NCI-H460 (cell line): ENCODE measurements at regions not wholly inside any gene's neighbourhood (a gene's known extent, or its start where the extent isn't known, plus 50 kb on each side); places are given as distances from the start of the nearest gene placed in this dataset.

ENCODE experiments used
- DNase-seq: peaks from one replicate; pipeline ENCODE4 v3.0.0-alpha.2; 2016; ENCODE audit warnings: low read depth; ENCODE audit errors: extremely low read depth

- no peak for DNase-seq
Measured at GRCh38 chr7:49244543-49244942, 320.2 kb downstream of the CDC14C start.

GRCh38 chr7:49245062-49245461 lies 320.7 kb downstream of the CDC14C start:
- no peak for DNase-seq

- DNase-seq: no peak
Measured at GRCh38 chr7:49247759-49248158, 323.4 kb downstream of the CDC14C start.

DNA sequence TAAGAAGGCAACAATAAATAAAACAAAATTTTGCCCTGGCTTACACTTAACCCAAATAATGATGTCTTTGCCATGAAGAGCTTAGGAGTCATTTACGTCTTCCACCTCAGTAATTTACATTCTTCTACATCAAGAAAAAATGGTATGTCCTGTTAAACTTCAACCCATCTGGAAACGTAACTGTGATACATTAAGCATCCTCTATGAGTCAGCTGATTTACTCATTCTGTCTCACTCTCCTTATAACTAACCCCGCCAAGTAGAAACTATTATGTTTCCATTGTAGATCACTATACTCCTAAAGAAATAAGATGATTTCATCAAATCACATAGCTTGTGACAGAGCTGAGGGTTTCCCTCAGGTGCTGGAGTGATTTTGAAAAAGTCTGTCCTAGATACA lies 330.7 kb downstream of the CDC14C start:
- no peak for DNase-seq

DNA sequence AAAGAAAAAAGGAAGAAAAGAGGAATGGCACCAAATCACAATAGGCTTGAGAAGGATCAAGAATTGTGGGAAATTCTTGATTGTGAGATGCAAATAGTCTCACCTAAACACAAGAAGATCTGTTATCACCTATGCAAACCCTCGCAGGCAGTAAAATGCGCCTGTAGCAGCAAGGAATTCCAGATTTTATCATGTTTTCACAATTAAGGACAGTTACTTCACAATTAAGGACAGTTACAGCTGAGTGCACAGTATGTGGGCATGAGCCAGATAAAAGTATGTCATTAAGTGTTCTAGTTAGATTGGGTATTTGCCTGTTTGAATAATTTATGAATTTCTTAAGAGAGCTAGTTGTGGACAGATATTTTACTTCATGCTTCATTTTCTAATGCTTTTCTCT lies 336.2 kb downstream of the CDC14C start:
- no peak for DNase-seq

GRCh38 chr7:49261928-49262327 lies 337.6 kb downstream of the CDC14C start:
- DNase-seq: no peak

DNA sequence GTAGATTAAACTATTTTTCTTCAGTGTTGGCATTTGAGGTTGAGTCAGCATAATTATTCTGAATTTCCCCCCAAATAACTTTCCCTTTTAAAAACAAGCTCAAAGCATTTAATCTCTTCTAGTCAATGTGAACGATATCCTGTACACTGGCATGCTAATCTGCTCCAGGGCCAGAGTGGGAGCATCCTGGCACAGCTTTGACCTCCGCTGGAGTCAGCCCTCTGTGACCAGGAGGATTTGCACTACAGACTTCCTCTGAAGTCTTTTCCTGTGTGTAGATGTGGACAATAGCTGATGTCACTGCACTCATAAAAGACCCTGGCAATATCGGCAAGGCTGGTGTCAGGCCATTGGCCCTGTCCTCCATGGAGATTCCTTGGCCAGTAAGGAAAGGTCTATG lies 340.2 kb downstream of the CDC14C start:
- DNase-seq: no peak

- DNase-seq: no peak
Measured at GRCh38 chr7:49273897-49274296, 349.6 kb downstream of the CDC14C start.

DNA sequence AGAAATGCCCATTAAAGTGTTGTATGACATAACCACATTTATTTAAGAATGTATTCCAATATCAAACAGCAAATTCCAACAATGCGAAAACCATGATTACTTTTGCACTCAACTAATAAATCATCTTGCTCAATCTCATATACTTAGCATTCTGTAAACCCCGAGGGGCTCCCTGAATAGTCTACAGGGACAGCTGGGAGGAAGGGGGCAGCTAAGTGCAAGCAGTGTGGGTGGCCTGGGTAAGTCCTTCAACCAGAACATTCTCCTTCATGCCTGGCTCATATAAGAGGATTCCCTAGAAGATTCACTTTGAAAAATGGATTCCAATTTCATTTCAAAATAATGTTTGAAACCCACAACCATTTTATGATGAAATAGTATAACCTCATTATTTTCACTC lies 355.5 kb downstream of the CDC14C start:
- no peak for DNase-seq

DNA sequence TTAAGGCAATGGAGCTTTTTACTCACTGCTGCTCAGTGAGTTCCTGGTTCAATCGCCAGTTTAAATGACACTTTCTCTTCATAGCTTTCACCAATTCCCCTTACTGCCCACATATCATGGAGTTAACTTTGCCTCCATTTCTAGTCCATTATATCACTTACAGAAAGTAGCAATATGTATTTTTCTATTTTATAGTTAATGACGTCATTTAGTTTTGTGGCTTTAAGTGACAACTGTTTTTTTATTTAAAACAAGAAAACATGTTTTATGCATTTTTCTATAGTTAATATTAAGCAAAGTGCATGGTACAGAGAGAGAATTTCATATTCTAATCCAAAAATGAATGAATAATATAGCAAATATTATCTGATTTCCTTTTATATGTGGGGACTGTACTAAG lies 363.3 kb downstream of the CDC14C start:
- DNase-seq: no peak

DNA sequence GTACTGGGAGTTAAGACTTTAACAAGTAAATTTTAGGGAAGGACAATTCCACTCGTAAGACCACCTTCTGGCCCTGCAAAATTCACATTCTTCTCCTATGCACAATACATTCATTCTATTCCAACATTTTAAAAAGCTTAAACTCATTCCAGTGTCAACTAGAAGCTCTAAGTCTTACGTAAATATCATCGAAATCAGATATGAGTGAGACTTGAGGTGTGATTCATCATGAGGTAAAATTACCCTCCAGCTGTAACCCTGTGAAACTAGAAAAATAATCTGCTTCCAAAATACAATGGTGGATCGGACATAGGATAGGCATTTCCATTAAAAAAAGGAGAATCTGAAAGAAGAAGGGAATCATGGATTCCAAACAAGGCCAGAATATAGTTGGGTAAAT lies 370.3 kb downstream of the CDC14C start:
- DNase-seq: no peak

DNA sequence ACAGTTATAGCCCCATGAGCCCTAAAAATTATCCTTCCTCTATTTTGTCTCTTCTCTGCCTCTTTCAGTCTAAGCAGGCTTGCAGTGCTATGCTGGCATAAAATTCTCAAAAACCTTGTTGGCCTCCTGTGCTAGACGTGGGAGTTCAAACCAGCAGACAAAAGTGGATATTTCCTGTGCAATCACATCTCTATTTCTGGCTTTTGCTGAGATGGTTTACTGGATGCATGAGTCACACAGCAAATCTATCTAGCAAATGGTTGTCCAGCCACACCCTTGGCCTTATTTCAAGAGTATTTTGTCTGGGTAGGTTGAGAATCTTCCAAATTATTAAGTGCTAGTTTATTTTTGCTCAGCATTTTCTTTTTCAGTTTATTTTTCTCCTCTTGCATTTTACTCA lies 370.8 kb downstream of the CDC14C start:
- no peak for DNase-seq

GRCh38 chr7:49297958-49298357 lies 373.6 kb downstream of the CDC14C start:
- no peak for DNase-seq

DNA sequence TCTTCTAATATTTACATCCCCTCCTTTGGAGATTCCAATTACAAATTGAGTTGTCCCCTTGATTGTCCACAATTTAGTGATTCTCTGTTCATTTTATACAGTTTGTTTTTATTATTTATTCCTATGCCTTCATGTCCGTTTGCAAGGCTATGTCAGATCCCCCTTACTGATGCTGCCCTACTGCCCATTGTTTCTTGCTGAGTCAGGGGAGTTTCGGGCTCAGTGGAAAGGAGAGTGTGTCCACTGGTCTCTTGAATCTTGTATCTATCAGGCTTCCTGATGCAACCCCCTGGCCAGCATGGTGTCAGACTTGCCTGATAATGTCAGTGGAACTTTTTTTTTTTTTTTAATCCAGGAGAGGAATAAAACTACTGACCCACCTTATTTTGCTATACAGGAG lies 384.4 kb downstream of the CDC14C start:
- DNase-seq: no peak

DNA sequence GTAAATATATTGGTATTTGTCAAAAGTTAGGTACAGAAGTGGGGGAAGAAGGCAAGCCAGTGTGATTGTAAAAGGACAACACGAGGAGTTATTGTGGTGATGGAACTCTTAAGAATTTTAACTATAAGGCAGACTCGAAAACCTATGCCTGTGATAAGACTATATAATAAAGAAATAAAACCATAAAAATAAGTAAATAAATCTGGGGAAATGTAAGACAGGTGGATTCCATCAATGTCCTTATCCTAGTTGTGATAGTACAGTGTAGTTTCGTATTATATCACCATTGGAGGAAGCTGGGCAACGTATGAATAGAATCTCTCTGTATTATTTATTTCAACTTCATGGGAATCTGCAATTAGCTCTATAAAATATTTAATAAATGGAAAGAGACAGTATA lies 395.7 kb downstream of the CDC14C start:
- no peak for DNase-seq

- no peak for DNase-seq
Measured at GRCh38 chr7:49321843-49322242, 397.5 kb downstream of the CDC14C start.

DNA sequence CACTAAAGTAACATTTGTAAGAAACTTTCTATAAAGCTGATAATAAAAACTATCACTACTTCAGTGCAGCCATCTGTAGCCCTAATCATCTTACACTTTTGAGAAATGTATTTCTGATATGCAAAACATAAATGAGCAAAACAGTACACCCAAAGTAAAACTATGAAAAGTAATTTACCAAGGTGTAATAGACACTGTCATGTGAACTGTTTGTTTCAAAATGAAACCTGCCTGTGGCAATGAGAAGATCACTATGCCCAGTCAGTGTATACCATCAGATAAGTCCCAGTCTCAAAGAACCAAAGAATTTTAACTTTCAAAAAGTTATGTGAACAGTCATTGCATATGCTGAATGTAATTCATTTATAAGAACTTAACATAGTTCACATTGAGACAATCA lies 398.1 kb downstream of the CDC14C start:
- no peak for DNase-seq

DNA sequence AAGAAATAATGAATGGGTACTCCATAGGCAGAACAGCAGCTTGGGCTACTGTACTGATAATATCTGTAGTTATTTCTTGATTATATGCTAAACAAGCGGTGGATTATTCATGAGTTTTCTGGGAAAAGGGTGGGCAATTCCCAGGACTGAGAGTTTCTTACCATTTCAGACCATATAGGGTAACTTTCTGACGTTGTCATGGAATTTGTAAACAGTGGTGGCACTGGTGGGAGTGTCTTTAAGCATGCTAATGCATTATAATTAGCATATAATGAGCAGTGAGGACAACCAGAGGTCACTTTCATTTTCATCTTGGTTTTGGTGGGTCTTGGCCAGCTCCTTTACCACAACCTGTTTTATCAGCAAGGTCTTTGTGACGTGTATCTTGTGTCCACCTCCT lies 399.7 kb downstream of the CDC14C start:
- DNase-seq: no peak

DNA sequence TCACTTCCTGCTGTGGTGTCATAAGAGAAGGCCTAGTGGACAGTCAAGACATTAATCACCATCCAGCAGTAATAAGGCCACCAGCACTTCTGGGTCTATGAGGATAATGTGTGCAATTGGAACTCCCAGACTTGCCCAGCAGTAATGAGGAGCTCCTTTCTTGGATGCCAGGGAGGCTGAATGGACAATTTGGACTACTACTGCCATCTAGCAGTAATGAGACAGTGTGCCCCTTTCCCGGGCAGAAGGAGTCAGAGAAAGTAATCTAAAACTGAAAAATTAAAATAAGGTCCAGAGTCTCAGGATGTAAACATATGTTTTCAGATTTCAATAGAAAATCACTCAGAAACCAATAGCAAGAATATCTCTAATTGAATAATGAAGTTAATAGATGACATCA lies 400.4 kb downstream of the CDC14C start:
- DNase-seq: no peak

- no peak for DNase-seq
Measured at GRCh38 chr7:49325571-49325970, 401.2 kb downstream of the CDC14C start.

DNA sequence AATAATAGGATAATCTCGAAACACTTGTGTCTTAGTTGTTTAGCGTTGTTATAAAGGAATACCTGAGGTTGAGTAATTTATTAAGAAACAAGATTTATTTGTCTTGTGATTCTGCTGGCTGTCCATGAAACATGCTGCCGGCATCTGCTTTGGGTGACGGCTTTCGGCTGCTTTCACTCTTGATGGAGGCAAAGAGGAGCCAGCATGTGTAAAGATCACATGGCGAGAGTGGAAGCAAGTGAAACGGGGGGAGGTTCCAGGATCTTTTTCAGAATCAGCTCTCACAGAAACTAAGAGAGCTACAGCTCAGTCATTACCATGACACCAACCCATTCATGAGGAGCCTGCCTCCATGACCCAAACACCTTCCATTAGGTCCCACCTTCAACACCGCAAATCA lies 402.8 kb downstream of the CDC14C start:
- DNase-seq: no peak

- DNase-seq: no peak
Measured at GRCh38 chr7:49333180-49333881, 409.0 kb downstream of the CDC14C start.

GRCh38 chr7:49341849-49342248 lies 417.5 kb downstream of the CDC14C start:
- no peak for DNase-seq
